HG02885 (cell line): ENCODE measurements at regions not wholly inside any gene's neighbourhood (a gene's known extent, or its start where the extent isn't known, plus 50 kb on each side); places are given as distances from the start of the nearest gene placed in this dataset.

Experiments used
- ATAC-seq: cut with Tn5 transposase; IDR thresholded peaks from one replicate; pipeline ENCODE4 v1.9.1; 2021; ENCODE audit warnings: mild to moderate bottlenecking; ENCODE audit not compliant: unreplicated experiment, poor library complexity

DNA sequence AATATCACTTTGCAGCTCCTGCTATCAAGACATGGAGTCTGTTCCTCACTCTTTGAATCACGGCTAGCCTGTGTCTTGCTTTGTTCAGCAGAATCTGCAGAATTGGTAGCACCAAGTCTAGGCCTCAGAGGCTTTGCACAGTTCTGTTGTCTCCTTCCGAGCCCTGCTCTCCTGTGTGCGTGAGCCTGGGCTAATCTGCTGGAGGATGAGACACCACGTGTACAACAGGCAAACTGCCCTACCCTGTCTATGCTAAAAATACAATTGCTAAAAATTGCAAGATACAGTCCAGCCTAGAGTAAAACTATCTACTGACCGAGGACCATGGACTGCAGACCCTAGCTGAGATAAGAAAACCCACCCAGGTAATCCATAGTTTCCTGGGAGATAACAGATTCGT lies 484.7 kb downstream of the NPIPA7 start:
- ATAC-seq: no peak

DNA sequence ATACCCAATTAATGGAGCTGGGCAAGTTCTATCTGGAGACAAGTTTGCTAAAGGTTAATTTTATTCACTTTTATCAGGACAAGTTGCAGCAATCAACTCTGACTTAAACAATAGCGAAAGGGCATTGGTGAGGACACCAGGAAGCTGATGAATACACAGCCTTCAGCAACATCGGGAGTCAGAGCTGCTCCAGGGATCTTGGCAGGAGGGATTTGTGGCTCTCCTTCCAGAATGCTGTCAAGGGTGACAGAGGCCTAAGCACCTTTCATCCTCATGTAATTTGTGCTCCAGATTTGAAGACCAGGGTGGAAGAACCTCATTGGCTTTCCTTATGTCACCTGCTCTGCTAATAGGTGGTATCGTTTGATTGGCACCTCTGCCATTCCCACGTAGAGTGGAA lies 485.6 kb downstream of the NPIPA7 start:
- no peak for ATAC-seq

DNA sequence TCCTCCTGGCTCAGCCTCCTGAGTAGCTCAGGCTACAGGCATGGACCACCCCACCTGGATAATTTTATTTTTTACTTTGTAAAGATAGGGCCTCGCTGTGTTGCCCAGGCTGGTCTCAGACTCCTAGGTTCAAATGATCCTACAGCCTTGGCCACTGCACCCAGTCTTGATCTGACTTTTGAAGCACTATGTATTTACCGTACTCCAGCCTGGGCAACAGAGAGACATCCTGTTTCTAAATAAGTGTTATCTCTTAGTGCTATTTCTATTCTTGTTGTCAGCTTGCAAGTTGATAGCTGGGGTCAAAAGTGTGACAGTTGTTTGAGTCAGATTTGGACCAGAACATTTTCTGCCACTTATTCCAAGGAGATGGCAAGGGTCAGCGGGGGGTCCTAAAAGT lies 486.4 kb downstream of the NPIPA7 start:
- ATAC-seq: no peak

DNA sequence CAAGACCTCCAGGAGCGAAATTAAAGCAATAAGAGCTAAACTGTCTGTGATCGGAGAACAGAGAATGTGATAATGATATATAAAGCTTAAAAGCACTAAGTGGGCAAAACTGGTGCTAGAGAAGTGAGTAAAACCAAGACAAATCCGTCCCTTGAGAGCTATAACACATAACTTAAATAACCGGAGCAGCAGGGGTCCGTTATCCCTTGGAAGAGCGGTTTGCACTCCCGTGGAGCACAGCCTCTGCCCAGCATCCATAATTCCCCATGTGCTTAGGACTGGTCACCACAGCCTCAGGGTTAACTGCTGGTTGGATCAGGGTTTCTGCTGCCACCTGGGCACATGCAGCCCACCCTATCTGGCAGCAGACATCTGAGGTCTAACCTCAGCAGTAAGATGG lies 489.0 kb downstream of the NPIPA7 start:
- no peak for ATAC-seq

DNA sequence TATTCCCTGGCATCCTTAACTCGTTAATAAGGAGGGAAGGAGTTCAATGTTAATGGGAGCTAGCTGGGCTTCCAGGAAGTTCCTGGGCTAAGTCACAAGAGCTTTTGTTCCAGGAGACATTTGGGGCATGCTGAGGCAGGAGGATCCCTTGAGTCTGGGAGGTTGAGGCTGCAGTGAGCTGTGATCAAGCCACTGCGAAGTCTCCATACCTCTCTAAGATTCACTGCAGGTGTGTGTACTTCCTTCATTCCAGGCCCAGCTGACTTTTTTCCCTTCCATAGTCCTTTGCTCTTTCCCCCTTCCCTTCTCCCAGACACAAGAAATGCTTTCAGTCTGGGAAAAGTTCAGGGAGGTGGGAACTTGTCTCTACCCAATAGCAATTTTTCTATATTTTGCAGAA lies 489.8 kb downstream of the NPIPA7 start:
- no peak for ATAC-seq

DNA sequence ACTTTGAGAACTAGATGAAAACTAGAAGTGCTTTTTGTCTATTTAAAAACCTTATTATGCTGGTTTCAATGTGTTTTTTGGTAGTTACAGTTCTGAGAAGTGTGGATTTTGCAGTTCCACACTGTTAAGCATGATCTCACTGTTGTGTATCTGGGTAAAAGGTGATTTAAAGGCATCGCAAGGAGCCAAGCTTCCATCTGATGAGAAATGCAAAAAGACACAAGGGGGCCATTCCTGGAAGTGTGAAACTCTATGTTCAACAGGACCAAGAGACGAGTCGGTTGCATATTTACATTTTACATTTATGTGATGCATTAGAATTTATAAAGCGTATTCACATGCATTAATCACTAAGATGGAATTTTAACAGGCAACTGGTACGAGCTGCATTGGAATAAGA lies 490.8 kb downstream of the NPIPA7 start:
- ATAC-seq: no peak

DNA sequence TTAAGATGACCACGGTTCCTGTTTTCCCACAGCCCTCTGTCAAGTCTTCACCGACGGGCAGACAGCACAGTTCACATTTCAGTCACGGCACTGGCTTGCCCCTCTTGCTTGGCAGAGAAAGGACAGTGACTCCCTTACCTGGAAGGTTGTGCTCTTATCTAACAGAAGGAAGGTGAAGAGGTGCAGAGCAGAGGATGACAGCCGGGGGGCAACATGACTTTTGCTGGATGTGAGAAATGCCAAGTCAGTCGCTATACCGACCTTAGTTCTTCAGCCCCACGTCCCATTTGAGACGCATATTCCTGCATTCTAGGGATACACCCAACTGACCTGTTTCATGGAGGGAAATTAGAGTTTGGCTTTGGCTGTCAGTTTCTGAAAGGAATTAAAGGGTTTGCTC lies 492.3 kb downstream of the NPIPA7 start:
- ATAC-seq: no peak

DNA sequence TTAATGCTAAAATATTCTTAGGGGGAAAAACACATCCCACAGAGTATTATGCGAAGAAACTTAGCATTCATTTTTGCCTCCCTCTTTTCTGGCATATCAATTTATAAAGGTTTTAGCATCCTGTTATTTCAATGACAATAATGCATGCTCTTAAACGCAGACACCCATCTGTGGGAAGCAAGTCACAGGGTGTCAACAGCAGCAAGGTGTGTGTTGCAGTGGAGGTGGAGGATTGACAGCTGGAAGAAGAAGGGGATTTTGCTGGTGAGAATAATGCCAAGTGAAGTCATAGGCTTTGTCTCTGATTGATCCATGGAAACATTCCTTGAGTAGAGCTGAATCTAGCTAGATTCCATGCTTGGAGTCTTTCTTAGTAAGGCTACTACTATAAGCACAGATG lies 498.1 kb downstream of the NPIPA7 start:
- no peak for ATAC-seq

DNA sequence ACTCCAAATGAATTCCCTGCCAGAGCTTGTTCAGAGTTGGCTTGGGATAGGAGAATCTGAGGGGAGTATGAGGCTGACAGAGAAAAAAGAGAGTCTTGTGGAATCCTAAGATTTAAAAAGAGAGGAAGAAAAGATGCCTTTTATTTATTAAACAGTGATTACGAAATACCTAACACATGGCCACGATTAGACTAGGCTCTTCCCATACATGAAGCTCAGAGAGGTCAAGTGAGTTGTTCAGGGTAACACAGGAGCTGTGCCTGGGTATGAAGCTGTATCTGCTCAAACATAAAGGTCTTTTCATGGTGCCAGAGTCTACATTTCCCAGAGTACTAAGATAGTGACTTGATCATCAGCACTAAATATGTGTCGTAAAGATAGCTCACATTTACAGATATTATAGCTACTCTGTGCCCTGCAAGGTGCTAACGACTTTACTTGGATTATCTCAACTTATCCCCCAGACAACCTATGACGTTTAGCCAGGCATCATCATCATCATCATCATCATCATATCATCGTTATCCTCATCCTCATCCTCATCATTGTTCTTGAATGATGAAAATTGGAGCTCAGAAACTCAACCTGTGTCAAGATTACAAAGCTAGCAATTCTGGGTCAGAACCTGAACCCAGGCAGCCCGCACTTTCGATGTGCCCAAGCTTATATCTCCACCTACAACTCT lies 500.8 kb downstream of the NPIPA7 start:
- ATAC-seq: no peak

DNA sequence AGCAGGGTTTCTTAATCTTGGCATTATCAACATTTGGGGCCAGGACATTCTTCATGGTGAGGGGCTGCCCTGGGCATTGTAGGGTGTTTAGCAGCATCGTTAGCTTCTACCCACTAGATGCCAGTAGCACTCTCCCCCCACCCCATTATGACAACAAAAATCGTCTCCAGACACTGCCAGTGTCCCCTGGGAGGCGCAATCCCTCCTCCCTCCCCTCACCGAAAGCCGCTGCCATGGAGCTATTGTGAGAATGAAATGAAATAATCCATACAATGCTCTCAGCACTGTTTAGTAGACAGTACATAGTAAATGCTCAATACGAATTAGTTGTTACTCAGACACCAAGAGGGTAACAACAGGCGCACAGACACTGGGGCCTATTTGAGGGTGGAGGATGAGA lies 502.9 kb downstream of the NPIPA7 start:
- ATAC-seq: no peak

DNA sequence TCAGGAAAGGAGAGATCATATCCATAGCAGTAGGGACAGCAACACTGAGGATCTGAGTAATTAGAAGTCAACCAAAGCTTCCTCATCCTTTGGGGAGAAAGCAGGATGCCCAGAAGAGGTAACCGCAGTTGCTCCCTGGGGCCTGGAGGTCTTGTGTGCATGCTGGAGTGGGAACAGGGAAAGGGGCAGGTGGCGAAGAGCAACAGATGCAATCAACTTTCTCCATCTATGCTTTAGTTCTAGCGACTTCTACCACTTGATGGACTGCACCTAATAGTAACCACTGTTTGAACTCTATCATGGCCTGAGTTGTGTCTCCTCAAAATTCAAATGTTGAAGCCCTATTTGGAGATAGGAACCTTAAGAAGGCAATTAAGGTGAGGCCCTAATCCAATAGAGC lies 503.8 kb downstream of the NPIPA7 start:
- no peak for ATAC-seq

DNA sequence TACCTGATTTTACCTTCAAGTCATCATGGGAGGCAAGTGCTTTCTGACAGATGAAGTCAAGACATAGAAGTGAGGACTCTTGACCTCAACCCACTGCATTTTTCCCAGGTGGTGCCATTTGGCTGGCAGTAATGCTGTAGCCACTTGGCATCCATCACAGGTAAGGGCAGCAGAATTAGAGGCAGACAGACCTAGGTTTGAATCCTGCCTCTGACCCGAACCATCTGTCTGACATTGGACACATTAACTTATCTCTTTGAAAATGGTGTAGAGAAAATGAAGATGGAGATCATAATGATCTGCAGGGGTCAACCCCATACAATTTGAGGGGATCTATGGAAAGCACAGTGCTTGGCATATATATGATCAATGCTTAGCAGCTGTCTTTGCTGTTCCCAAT lies 505.5 kb downstream of the NPIPA7 start:
- no peak for ATAC-seq

DNA sequence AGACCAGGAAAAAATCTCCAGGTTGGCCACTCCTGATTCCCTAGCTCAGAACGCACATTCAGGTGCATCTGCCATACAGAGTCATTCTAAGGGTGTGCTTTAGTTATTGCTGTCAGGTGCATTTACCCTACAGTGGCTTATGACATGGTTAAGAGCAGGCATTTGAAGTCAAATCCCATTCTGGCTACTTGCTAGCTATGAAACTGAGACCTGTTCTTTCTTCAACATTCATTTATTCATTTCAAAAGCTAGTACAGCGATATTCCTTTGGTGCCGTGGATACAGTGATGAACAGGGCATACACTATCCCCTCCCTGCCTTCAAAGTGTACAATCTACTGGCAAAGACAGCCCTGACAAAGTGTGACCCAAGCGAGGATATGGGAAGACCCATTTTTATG lies 508.3 kb downstream of the NPIPA7 start:
- no peak for ATAC-seq

DNA sequence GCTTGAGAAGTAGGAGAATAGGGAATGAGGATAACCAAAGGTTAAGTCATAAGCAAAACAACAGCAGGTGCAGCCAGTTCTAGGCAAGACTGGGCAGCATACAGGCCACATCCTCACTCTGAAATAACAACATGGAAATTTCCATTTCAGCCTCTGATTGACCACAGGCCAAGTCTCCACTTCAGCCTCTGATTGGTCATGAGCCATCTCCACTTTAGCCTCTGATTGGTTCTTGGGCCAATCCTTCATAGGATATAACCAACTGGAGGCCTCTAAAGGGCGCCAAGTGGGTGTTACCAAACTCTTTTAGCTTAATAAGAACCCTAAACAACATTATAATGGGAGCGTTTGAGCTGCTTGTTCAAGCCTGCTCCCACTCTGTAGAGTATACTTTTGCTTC lies 512.0 kb downstream of the NPIPA7 start:
- ATAC-seq: no peak

DNA sequence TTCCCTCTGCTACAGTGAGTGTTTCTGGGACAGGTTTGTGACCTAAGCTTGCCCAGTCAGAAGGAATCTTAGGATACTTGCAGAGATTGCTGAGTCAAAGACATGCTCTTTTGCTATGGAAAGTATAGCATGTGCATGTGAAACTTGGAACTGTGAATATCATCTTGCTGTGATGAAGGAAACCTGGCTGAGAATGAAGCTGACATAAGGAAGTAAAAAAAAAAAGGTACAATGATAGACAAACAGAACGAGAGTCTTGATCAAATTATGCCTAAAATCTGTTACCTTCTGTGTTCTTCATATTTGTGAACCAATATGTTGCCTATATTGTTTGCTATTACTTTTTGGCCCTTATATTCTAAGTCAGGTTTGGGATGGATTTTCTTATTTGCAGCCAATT lies 525.7 kb downstream of the NPIPA7 start:
- no peak for ATAC-seq

DNA sequence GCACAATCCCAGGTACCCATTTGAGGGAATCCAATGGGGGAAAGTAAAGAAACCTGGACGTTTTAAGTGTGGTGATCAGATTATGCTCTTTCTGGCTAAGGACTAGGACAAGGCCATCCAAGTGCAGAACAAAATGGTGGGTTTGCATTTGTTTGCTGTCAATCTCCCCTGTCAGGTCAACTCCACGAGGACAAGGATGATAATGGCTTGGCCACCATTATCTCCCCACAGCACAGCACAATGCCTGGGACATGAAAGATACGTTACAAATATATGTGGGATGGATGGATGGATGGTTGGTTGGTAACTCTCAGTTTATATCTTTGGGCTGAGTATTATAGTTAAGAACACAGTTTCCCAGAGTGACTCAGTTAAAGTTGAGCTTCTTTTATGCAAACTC lies 526.9 kb downstream of the NPIPA7 start:
- no peak for ATAC-seq

DNA sequence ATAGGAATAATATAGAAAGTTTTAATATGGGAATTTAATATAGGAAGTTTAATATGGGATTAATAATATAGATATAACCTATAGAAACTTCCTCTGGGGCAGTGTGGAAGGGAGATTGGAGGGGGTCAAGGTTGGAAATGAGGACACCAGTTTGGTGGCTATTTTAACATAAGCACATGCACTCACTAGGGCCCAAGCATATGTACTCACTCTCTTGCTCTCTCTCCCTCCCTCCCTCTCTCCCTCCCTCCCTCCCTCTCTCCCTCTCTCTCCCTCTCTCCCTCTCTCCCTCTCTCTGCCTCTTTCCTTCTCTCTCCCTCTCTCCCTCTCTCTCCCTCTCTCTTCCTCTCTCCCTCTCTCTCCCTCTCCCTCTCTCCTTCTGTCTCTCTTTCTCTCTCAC lies 528.1 kb downstream of the NPIPA7 start:
- no peak for ATAC-seq

DNA sequence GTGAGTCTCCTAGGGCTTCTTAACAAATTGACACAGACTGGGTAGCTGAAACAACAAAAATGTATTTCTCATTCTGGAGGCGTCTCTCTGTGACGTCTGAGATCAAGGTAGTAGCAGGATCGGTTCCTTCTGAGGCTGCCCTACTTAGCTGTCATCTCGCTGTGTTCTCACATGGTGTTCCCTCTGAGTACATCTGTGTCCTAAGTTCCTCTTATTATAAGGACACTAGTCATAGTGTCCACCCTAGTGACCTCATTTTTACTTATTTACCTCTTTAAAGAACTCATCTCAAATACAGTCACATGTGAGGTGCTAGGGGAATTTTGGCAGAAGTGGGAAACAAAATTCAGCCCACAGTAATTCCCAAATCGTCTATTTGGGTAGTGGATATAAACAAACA lies 529.1 kb downstream of the NPIPA7 start:
- ATAC-seq: no peak

DNA sequence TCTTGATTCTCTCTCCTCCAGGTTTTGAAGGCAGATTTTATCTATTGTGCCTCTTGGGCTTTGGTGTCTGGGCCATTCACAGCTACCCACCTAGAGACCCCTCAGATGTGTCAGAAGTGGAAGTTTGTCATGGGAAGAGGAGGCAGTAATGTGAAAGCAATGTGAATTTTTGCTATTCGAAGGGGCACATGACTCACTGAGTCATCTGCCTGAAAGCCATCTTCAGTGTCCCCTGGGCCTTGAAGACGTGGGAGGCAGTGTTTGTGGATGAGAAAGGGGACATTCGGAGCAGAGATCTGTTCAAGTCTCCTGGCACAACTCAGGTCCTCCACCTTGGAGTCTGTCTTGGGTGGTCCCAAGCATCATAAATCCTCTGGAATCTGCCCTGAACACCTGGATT lies 530.2 kb downstream of the NPIPA7 start:
- ATAC-seq: no peak

DNA sequence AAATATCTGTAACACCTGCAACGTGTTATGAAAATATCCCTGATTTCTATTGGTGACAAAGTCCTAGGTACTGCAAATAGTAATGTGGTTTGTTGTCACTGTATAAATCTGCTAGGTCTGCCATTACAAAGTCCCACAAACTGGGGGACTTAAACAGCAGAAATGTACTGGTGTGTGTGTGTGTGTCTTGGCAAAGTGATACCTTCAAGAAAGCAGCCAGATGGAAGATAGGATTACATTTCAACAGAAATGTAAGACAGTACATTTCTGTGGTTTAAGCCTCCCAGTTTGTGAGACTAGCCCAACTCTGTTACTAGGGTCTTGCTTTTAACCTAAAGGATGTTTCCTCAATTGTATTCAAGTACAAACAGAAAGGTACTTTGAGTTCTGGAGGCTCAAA lies 531.7 kb downstream of the NPIPA7 start:
- no peak for ATAC-seq

DNA sequence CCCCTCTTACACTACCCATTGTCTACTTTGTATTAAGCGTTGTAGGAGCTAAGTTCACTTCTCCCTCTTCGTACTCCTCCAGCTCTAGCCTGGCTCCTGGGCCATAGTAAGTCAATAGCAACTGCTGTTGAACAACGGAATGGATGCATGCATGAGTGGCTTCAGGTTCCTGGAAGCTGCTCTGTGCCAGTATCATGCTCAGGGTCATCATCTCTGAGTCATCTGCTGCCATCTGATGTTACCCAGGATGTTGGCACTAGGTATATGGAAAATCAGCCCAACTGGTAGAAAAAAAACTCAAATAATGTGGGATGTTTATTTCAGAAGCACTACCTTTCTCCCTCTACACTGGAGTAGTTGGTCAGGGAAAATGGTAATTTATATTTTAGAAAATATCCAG lies 536.8 kb downstream of the NPIPA7 start:
- no peak for ATAC-seq

DNA sequence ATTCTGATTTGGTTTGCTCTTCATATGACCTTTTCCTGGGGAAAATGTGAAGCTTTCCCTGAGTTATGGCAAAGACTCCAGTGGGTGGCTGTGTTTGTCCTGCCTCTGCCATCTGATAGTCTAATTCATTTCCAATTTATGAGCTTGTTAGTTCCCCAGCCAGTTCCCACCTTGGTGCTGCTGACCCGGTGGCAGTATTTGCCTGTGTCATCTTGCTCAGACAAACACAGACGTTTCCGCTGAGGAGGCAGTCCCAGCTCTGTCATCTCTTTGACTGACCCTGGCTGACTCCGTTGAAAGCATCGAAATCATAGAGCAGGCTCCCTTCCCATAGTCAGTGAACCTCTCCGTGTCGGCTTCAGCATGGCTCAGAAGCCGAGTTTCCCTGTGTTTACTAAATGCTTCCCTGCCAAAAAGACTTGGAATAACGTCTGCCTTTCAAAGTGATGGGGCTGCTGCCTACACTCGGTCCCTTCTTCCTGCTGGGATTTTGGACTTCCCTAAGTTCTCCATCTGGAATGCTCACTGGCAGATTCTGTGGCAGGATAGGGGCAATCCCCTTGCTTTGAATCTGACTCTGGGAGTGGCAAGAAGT lies 538.3 kb downstream of the NPIPA7 start:
- no peak for ATAC-seq

DNA sequence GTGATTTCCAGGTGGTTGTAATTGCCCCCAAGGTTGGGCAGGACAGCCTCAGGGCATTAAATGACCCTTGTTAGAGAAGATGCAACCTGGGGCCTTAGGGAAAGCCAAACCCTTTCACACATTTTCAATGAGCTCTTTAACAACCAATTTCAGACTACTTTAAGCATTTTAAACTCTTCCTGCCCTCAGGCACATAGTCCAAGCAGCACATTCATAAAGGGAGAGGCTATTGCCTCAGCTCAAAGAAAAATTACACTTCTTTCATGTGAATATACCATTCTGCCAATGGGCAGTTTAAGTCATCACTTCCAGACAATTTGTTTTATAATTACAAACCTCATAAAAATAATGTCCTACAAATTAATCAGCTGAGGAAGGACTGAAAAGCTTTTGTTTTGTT lies 544.5 kb downstream of the NPIPA7 start:
- ATAC-seq: no peak
